GM18505 (cell line): ENCODE measurements at regions not wholly inside any gene's neighbourhood (a gene's known extent, or its start where the extent isn't known, plus 50 kb on each side); places are given as distances from the start of the nearest gene placed in this dataset.

ENCODE experiments used
- ATAC-seq: cut with Tn5 transposase; IDR thresholded peaks from one replicate; pipeline ENCODE4 v1.9.1; 2021; ENCODE audit not compliant: unreplicated experiment
- POLR2A ChIP-seq: IDR thresholded peaks from 4 replicates; pipeline ENCODE4 v1.6.1; 2011; ENCODE audit warnings: borderline replicate concordance; ENCODE audit not compliant: insufficient read depth, insufficient read length; ENCODE audit errors: extremely low read depth

DNA sequence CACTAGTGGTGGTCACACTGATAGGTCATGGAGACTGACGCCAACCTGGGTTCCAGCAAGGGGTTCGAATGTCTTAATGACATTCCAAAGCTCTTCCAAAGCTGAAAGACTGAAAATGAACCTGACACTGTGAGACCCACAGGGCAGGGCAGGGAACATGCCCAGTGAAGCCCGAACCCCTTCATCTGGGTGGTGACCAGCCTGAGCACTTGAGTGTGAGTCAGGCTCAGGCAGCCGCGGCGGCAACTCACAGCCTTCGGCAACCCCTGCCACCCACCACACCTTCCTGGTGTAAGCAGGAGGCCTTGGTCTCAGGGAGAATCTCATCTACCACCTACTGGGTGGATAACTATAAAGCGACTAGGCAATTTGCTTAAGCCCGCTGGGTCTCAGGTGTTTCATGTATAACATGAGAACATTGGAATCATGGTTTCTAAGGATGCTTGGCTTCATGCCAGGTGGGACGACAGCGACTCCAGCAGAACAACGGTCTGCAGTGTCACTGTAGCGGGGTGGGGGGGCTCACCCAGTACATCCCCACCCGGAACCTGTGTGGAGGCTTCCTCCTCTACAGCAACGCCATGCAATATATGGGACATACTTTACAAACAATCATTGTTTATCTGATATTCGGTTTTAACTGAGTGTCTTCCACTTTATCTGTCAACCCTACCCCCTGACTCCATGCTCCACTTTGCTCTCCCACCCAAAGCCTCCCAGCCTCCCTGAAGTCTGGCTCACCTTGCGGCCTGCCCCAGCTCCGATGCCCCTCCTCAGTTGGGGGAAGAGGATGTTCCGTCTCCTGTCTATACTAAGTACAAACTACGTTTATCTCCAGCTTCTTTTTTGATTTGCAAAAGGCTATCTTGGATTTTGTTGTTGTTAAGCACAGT, 125.0 kb upstream of the MEF2A start:
- no peak for ATAC-seq
- TF ChIP-seq POLR2A: no peak

DNA sequence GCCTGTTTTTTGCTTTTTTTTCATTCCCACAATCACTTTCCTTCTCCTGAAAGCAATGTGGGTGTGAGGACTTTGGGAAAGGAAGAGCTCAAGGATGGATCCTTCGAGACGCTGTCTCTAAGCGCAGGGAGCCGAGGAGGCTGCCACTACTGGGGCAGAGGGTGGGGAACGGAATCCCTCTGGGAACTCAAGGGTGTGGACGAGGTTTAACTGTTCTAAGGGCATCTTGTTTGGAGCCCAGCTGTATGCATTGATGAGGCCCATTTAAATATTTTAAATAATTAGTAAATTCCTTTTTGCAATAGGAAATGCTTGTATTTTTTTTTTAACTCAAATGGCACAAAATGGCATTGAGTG, 124.4 kb upstream of the MEF2A start:
- no peak for TF ChIP-seq POLR2A
- no peak for ATAC-seq

DNA sequence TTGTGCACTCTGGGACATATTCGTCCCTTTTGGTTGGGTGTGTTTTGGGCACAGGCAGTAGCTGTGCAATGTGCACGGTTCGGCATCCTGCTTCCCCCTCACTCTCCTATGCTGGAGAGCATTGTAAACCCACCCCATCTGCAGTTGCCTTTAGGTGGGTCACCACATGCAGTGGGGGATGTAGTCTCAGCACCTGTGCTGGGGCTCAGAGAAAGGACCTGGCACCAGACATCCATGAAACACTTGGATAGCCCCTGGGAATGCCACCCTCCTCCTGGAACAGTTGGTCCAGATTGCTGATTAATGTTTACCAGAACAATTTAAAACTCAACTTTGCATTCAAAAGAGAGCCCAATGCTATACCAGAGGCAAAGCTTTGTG, 123.9 kb upstream of the MEF2A start:
- no peak for TF ChIP-seq POLR2A

DNA sequence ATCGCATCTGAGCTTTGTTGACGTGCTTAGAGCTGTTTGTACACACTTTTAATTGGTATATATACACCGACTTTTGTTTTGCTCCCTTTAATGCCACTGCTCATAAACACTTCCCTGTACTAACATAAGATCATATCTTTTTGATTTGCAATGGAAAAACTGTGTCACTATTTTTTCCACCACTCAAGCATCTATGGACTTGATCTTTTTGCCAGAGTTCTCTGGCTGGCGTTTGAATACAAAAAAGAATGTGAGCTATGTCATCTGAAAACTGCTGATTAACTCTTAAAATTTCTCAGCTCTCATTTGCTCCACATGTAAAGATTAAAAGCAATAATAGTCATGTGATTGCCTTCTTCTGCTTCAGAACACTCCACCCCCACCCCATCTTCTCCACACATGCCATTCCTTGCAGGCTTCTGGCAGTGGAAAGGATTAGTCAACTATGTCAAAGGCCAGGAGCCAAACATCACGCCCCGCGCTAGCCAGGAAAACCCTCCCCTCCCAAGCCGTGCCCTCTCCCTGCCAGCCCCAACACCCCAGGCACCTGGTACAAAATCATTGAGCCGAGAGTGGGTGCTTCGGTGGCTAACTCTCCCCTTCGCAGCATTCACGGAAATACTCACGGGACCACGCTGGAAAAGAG, 123.4 kb upstream of the MEF2A start:
- ATAC-seq: no peak
- TF ChIP-seq POLR2A: no peak

More for the DNA sequence above, 123.9 kb upstream of the MEF2A start:
- no peak for ATAC-seq

DNA sequence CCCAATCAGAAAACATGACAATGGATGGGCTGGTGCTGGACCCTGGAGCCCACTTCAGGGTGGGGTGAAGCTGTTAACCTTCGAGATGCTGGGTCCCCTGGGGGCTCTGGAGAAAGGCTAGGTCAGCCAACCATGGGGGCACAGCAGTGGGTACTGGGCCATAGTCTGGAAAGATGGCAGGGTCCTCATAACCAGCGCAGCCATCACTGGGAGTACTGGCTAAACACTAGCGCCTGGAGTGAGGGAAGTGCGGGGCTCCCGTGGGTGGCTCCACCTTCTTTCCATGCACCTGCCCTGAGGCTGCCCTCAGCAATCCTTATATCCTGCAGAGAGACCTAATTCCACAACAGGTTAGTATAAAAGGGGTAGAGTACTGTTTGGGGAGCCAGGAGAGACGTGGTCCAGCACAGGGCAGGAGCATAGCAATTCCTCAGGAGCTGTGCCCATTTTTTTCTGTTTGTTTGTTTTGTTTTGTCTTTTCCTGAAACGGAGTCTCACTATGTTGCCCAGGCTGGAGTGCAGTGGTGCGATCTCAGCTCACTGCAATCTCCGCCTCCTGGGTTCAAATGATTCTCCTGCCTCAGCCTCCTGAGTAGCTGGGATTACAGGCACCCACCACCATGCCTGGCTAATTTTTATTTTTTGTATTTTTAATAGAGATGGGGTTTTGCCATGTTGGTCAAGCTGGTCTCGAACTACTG, 122.6 kb upstream of the MEF2A start:
- no peak for TF ChIP-seq POLR2A

DNA sequence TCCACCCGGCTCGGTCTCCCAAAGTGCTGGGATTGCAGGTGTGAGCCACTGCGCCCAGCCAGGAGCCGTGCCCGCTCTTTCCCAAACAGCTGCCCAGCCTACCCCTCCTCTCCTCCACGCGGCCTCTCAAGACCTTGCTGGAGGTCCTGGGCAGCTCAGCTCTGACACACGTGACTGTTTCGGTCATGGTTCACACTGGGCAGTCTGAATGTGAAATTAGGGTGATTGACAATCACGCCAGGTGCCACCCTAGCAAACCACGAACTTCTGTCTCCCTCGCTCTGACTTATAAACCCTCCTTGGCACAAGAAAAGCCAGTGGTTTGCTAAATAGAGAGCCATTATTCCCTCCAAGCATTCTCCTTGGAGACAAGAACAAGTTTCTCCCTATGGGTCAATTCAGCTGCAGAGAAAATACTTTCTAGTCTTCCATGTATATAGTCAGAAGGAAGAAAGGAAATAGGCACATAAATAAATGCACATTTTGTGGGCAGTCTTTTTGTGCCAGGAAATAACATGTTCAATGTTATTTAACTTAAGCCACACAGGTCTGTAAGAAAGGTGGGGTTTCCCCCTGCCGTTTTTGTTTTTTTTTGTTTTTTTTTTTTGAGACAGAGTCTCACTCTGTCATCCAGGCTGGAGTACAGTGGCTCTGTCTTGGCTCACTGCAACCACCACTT, 121.9 kb upstream of the MEF2A start:
- ATAC-seq: no peak
- no peak for TF ChIP-seq POLR2A

More for the DNA sequence above, 122.6 kb upstream of the MEF2A start:
- no peak for ATAC-seq

DNA sequence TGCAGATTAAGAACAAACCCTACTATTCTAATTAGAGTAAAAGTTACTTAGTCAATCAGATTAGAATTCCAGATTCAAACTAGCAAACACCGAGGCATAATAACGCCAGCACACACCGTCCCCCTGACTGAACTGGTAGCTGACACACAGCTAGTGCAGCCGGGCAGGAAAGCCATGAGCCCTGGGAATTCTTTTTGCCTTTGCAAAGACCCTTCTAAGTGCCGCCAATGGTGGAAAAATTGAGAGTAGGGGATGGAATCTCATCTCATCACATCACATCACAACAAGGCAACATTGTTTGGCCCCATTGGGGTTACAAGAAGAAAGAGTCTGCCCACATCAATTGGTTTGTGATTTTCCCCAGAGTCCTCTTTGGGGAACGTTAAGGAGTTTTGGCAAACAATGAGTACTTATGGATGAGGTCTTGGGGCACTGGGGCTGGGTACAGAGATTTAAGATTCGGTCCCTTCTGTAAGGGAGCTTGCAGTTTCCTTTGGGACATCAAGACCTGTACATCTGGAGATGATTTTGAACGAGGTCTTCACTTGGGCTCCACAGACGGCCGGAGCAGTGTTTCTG, 120.4 kb upstream of the MEF2A start:
- no peak for TF ChIP-seq POLR2A
- no peak for ATAC-seq

DNA sequence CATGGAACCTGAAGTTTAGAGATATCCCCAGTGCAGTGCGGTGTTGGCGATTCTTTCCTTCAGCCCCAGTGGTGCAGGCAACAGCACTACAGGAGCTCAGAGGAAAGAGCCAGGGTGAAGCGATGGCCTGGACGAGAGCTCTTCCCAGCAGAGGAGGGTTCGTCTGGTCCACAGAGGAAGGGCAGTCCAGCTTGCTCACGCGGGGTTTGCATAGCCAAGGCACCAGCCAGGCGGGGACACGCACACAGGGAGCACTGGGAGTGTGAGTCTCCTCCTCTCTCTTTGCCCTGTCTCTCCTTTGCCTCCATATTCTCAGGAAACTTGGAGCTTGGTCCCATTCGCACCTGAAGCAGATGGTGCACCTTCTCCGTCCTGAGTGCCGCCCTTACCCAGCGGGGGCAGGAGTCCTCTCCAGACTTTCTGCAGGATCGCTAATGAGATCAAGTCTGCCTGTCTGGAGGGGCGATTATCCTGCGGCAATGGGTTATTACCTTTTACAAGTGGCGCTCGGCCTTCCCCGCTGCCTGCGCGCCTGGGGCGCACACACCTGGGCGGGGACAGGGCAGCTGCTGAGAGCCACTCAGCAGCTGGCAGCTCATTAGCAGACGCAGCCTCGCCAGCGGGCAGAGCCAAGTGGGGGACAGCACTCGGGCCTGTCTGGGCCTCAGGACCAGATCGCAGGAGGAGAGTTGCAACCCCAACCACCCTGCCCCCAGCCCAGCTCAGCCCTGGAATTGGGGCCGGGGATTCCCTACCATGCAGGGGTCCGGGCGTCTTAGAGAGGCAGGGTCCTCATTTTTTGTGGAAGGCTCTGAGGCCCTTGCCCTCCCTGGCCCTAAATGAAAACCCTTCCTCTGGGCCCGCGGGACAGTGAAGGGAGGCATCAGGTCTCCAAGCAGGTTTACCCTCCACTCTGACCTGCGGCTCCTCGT, 119.0 kb upstream of the MEF2A start:
- TF ChIP-seq POLR2A: no peak
- no peak for ATAC-seq

DNA sequence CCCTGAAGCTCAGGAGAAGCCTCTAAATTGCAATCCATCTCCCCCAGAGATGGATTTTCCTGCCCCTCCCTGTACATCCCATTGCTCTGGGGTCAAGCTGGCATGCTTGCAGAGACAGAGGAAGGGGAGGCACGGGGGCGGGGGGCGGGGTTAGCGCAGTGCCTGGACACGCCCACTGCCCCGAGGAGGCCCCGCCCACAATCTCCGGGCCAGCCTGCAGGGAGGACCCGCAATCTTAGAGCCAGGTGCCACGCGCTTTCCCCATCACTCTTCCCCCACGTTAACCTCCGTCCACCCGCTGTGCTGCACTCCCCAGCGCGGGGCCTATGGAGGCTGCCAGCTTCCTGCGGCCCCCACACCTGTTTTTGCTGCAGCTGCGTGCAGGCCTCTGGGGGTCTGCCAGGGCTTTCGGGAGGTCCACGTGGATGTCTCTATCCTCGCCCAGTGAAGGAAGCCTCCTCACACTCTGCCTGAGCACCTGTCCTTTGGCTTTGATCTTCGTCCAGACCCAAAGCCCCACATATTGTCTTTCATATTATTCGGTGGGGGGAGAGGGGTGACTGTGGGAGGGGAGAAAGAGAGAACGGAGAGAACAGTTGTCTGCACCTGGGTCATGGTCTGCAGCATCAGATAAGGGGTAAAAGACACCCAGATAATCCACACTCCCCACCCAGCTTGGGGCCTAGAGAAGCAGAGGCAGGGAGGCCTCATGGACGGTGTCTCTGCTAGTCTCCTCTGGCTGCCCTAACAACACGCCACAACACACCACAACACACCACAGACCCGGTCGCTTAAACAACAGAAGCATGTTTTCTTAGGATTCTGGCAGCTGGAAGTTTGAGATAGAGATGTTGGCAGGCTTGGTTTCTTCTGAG, 118.0 kb upstream of the MEF2A start:
- no peak for TF ChIP-seq POLR2A
- ATAC-seq: no peak

DNA sequence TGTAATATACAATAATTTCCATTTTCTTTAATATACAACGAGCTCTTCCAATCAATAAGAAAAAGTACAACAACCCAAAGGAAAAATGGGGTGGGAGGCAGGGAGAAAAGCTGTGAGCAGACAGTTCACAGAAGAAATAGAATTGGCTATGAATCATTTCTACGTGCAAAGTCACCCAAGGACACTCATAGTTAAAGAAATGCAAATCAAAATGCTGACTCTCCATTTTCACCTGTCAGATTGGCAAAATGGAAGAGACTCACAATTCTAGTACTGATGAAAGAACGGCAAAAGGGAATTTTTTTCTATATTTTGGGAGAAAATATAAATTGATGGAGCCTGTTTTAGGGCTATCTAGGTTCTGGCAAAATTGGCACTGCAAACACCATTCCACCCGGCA, 116.3 kb upstream of the MEF2A start:
- TF ChIP-seq POLR2A: no peak
- ATAC-seq: no peak

DNA sequence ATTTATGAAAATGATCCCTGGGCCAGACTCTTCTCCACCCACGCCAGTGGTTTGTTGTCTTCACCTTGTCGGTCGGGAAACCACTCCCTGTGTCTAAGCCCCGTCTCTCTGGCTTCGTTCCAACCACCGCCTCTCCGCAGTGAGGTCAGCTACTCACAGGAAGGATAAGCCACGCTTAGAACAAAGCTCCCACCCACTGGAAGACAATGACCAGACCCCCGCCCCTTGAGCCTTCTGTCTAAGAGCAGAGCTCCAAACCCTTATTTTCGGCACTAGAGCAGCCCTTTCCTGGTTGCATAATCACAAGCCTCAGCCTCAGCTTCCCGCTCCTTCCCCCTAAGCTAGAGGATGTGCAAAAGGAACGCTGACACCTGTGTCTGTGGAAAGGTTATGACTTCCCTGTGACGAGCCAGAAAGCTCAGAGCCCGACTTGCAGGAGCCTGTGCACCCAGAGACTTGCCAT, 114.9 kb upstream of the MEF2A start:
- ATAC-seq: no peak
- TF ChIP-seq POLR2A: no peak

DNA sequence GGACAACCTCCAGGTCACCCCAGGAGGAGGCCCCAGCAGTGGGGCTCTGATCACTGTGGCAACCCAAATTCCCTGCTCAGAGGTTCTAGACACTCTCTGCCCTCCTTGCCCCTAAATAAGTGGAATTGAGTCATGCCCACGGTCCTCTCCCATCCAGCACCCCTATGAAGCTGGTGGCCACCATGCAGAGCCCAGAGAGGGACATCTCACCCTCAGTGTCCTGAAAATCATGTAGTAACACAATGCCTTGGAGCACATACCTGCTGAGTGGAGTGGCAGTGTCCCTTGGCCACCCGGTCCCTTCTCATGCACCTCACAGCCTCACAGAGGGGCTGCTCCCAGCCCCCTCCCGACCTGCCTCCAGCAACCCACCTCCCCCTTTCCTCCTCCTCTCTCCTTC, 114.3 kb upstream of the MEF2A start:
- no peak for ATAC-seq
- no peak for TF ChIP-seq POLR2A

DNA sequence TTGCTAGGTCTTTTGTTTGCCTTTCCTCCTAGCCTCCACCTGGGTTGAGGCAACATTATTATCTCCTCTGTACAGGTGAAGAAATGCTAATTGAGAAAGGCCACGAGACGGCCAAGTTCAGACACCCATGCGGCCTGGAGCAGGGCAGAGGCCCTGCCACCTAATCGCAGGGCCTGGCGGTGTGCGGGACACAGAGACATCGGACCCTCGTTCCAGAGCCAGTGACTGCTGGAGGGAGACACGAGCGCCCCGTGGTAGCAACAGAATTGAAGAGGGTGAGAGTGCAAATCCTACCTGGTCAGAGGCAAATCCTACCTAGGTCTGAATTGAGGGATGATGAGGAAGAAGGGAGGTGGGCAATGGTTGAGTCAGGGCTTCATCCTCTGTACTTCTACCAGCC, 113.8 kb upstream of the MEF2A start:
- ATAC-seq: no peak
- no peak for TF ChIP-seq POLR2A
